A549 (cell line): ENCODE measurements at regions not wholly inside any gene's neighbourhood (a gene's known extent, or its start where the extent isn't known, plus 50 kb on each side); places are given as distances from the start of the nearest gene placed in this dataset.

Experiments
- ATAC-seq, 2 experiments: fragments of 200-7000 bp in 1 of 2; fragments of >200 bp in 1 of 2; cut with Nextera tagmentation in 1 of 2; cut with Tn5 transposase in 1 of 2; 3 replicates each; pipeline versions ENCODE4 v1.8.0 to v1.9.1; 2018 to 2020; ENCODE audit warnings: mild to moderate bottlenecking in 1 of 2, moderate library complexity in 1 of 2
- CTCF ChIA-PET: fragments of 300-600 bp; sonication (Branson Sonifier 250); formaldehyde crosslinking; extraction: SDS; loops from one replicate; lab custom pipeline; 2021; ENCODE audit warnings: antibody characterized with exemption, inconsistent platforms; lab: Yijun Ruan, JAX
- POLR2A ChIA-PET: fragments of 350-600 bp; formaldehyde crosslinking; extraction: SDS; loops from one replicate; lab custom pipeline; 2021; ENCODE audit warnings: antibody characterized with exemption, inconsistent platforms; lab: Yijun Ruan, JAX
- DNase-seq, 2 experiments: peaks; one replicate each; pipeline versions ENCODE4 v3.0.0 to v3.0.0-alpha.2; 2011 to 2016; ENCODE audit warnings: low read depth in 1 of 2, low spot score in 1 of 2
- FAIRE-seq: peaks from 2 replicates; lab custom pipeline; 2011; peaks lifted over from hg19 to GRCh38; lab: Jason Lieb, UNC
- H3K27ac ChIP-seq, 2 experiments: fragments of >200 bp; sonication (Bioruptor Twin); formaldehyde crosslinking; 3 replicates each; pipeline ENCODE4 v1.5.1; 2016 to 2017
- H3K4me1 ChIP-seq: fragments of >200 bp; sonication (Bioruptor Twin); formaldehyde crosslinking; 3 replicates; pipeline ENCODE4 v1.6.1; 2016
- H3K4me2 ChIP-seq: fragments of >200 bp; sonication (Bioruptor Twin); formaldehyde crosslinking; 3 replicates; pipeline ENCODE4 v1.6.1; 2016
- H3K4me3 ChIP-seq: fragments of >200 bp; sonication (Bioruptor Twin); formaldehyde crosslinking; 3 replicates; pipeline ENCODE4 v1.5.1; 2016
- H3K9me3 ChIP-seq: fragments of >200 bp; sonication (Bioruptor Twin); formaldehyde crosslinking; 3 replicates; pipeline ENCODE4 v1.6.1; 2016
- BHLHE40 ChIP-seq: IDR thresholded peaks from 2 replicates; pipeline ENCODE4 v1.6.1; 2012; ENCODE audit warnings: low read depth, low read length, inconsistent platforms
- E2F6 ChIP-seq: IDR thresholded peaks from 2 replicates; pipeline ENCODE4 v1.6.1; 2012; ENCODE audit warnings: low read depth, borderline replicate concordance
- EHF ChIP-seq: fragments of 250-450 bp; sonication (Bioruptor Pico); IDR thresholded peaks from 2 replicates; pipeline ENCODE4 v1.5.0; 2020; ENCODE audit warnings: mild to moderate bottlenecking
- EHMT2 ChIP-seq: fragments of 200-600 bp; sonication (generic); IDR thresholded peaks from 2 replicates; pipeline ENCODE4 v1.6.1; 2016; ENCODE audit warnings: antibody characterized with exemption, low read depth, mild to moderate bottlenecking, moderate library complexity
- EP300 ChIP-seq, 2 experiments: fragments of >200 bp; sonication (Bioruptor Twin); formaldehyde crosslinking; IDR thresholded peaks; 2 replicates in 1 of 2; 3 replicates in 1 of 2; pipeline ENCODE4 v1.6.1; 2016 to 2017
- HDAC2 ChIP-seq: fragments of 200-600 bp; sonication (generic); IDR thresholded peaks from 2 replicates; pipeline ENCODE4 v1.6.1; 2016
- HMGXB4 ChIP-seq: fragments of 250-450 bp; sonication (Bioruptor Pico); IDR thresholded peaks from 2 replicates; pipeline ENCODE4 v1.5.0; 2021; ENCODE audit warnings: mild to moderate bottlenecking, moderate library complexity, borderline replicate concordance
- HOXA7 ChIP-seq: fragments of 250-450 bp; sonication (Bioruptor Pico); IDR thresholded peaks from 2 replicates; pipeline ENCODE4 v1.5.0; 2020; ENCODE audit warnings: mild to moderate bottlenecking, moderate library complexity
- JUN ChIP-seq, 2 experiments: fragments of >200 bp; sonication (Bioruptor Twin); formaldehyde crosslinking; IDR thresholded peaks; 2 replicates in 1 of 2; 3 replicates in 1 of 2; pipeline ENCODE4 v1.6.1; 2016 to 2017
- JUNB ChIP-seq: fragments of >200 bp; sonication (Bioruptor Twin); formaldehyde crosslinking; IDR thresholded peaks from 2 replicates; pipeline ENCODE4 v1.6.1; 2016
- KDM1A ChIP-seq: fragments of 200-600 bp; sonication (generic); IDR thresholded peaks from 2 replicates; pipeline ENCODE4 v1.6.1; 2016; ENCODE audit warnings: low read depth, mild to moderate bottlenecking
- MYC ChIP-seq: IDR thresholded peaks from 2 replicates; pipeline ENCODE4 v1.6.1; 2012; ENCODE audit warnings: mild to moderate bottlenecking, inconsistent platforms, low read length, improper control_type of control experiment, borderline replicate concordance
- NFE2L2 ChIP-seq: fragments of 150-350 bp; conservative IDR thresholded peaks from 2 replicates; pipeline ENCODE4 v1.6.1; 2014; ENCODE audit warnings: low read length
- NPAS2 ChIP-seq: fragments of 250-450 bp; sonication (Bioruptor Pico); IDR thresholded peaks from 2 replicates; pipeline ENCODE4 v1.8.0; 2022; ENCODE audit warnings: mild to moderate bottlenecking, moderate library complexity, borderline replicate concordance
- NR3C1 ChIP-seq: fragments of >200 bp; sonication (Bioruptor Twin); formaldehyde crosslinking; IDR thresholded peaks from 3 replicates; pipeline ENCODE4 v1.6.1; 2017
- PBX3 ChIP-seq: IDR thresholded peaks from 2 replicates; pipeline ENCODE4 v1.6.1; 2012
- POLR2AphosphoS2 ChIP-seq: conservative IDR thresholded peaks from 2 replicates; pipeline ENCODE4 v1.6.1; 2012; ENCODE audit warnings: low read length, improper control_type of control experiment, inconsistent platforms
- TP53 ChIP-seq: fragments of 250-450 bp; sonication (Bioruptor Pico); IDR thresholded peaks from 2 replicates; pipeline ENCODE4 v1.5.0; 2021; ENCODE audit warnings: mild to moderate bottlenecking, moderate library complexity
- USF2 ChIP-seq: fragments of 450-650 bp; IDR thresholded peaks from 2 replicates; pipeline ENCODE4 v1.6.1; 2014; ENCODE audit warnings: antibody characterized with exemption
- ZNF302 ChIP-seq: fragments of 250-450 bp; sonication (Bioruptor Pico); IDR thresholded peaks from 2 replicates; pipeline ENCODE4 v1.9.0; 2021; ENCODE audit warnings: inconsistent platforms, mild to moderate bottlenecking, moderate library complexity
- WGBS: methylation state at CpG from one replicate; pipeline ENCODE4 v1.1.6; 2017; ENCODE audit errors: missing lambda C conversion rate; 5-methylcytosine and 5-hydroxymethylcytosine counted together

- FAIRE-seq (no peak), DNase-seq (no peak)
- CTCF ChIA-PET: interaction anchor here (1.1 kb wide), 1 partner anchor 19 kb away, joined by 3 read pairs; no protein-coding TSS in a partner anchor
These were observed 64.7 kb downstream of the MTNR1B start for GRCh38 chr11:93034031-93034722.

GRCh38 chr11:93034723-93035039 lies 65.2 kb downstream of the MTNR1B start:
- Histone ChIP-seq H3K4me2 (no peak overlapping the region), H3K9me3 (no peaks in the 10 kb centered on the region), H3K4me1 (no peaks in the 10 kb centered on the region), H3K27ac (no peak overlapping the region)
- whole genome bisulfite sequencing: 94% methylated on average over 1 of the region's 1 CpG
- ChIA-PET CTCF (interaction anchor here (1.1 kb wide), 1 partner anchor 18 kb away, joined by 3 read pairs; no protein-coding TSS in a partner anchor), POLR2A (no interaction called here)
- ATAC-seq (no peak), FAIRE-seq (no peak)
- TF ChIP-seq EHMT2 (no peak), JUNB (no peak), BHLHE40 (no peak), USF2 (no peak), E2F6 (no peak), NFE2L2 (no peak), HDAC2 (no peak), TP53 (CRISPR knock-in tag) (no peak), NPAS2 (CRISPR knock-in tag) (no peak), NR3C1 (no peak), PBX3 (no peak), JUN (IDR thresholded peaks at IDR 0.05) (no peak), KDM1A (no peak)
- TF ChIP-seq, all 56 proteins: peak for 0
- no peak for DNase-seq
- no peak overlapping the region for H3K4me3 ChIP-seq

More at GRCh38 chr11:93034031-93034722, 64.7 kb downstream of the MTNR1B start:
- H3K4me2 ChIP-seq: no peak overlapping the region
- ATAC-seq: no peak
- no peak overlapping the region for H3K27ac ChIP-seq
- POLR2A ChIA-PET: no interaction called here
- H3K4me1 ChIP-seq: no peaks in the 10 kb centered on the region
- WGBS: 89% methylated on average over 3 of the region's 3 CpGs
- H3K9me3 ChIP-seq: no peaks in the 10 kb centered on the region
- H3K4me3 ChIP-seq: no peak overlapping the region
- no peak for TF ChIP-seq MYC
- no peak for TF ChIP-seq HMGXB4
- no peak for TF ChIP-seq EP300 (IDR thresholded peaks at IDR 0.05)
- no peak for TF ChIP-seq JUNB
- no peak for TF ChIP-seq EHF (CRISPR knock-in tag)
- TF ChIP-seq HOXA7 (CRISPR knock-in tag): no peak
- TF ChIP-seq POLR2AphosphoS2: no peak

GRCh38 chr11:93038521-93038920 lies 69.1 kb downstream of the MTNR1B start:
- POLR2A ChIA-PET: no interaction called here

More at GRCh38 chr11:93038521-93038920, 69.1 kb downstream of the MTNR1B start:
- FAIRE-seq (no peak), DNase-seq (no peak), ATAC-seq (no peak)
- H3K9me3 ChIP-seq: no peaks in the 10 kb centered on the region
- TF ChIP-seq ZNF302 (CRISPR knock-in tag): no peak
- WGBS: 50% methylated on average over 2 of the region's 2 CpGs
- no peak overlapping the region for H3K4me2 ChIP-seq
- H3K27ac ChIP-seq: no peak overlapping the region
- CTCF ChIA-PET: no interaction called here
- H3K4me3 ChIP-seq: no peak overlapping the region
- H3K4me1 ChIP-seq: no peaks in the 10 kb centered on the region
